ENCODE measurements at regions not wholly inside any gene's neighbourhood (a gene's known extent, or its start where the extent isn't known, plus 50 kb on each side); places are given as distances from the start of the nearest gene placed in this dataset.

DNA sequence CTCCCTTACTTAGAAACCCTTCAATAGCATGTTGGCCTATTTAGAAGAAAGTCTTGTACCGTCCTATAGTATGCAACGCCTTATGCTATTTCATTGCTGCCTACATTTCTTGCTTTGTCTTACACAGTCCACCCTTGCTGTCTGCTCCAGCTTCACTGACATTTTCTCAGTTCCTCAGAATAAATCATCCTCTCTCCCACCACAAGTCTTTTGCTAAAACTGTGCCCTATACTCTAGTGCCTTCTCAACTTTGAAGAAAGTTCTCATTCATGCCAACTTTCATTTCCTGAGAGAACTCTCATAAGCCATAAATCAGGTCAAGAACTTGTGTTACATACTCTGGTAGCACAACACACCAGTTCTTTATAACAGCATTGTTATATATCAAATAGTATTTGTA, 54.3 kb upstream of the COL3A1 start:
- Histone ChIP-seq H3K9ac (ENCODE audit: insufficient read depth, low read length) (no peak overlapping the region), H3K4me3 (replicated peaks in 1 of 4; ENCODE audit: control extremely low read depth in 1 of 4, insufficient read depth in 1 of 4, low read depth in 3 of 4, low read length in 4 of 4) (no peak overlapping the region), H3K4me2 (ENCODE audit: extremely low read depth, insufficient read depth, low read length) (no peak overlapping the region), H4K20me1 (ENCODE audit: control insufficient read depth, extremely low read depth, insufficient read depth, low read length) (no peaks in the 10 kb centered on the region), H3K36me3 (ENCODE audit: control insufficient read depth, insufficient read depth, low read length) (no peaks in the 10 kb centered on the region), H3K27ac (ENCODE audit: insufficient read depth, low read length) (no peak overlapping the region), H2AFZ (ENCODE audit: low read length) (no peak overlapping the region), H3K9me3 (ENCODE audit: control insufficient read depth, insufficient read depth, low read depth, low read length) (no peaks in the 10 kb centered on the region), H3K27me3 (ENCODE audit: control insufficient read depth, insufficient read depth, low read length) (no peaks in the 10 kb centered on the region), H3K4me1 (ENCODE audit: control insufficient read depth, extremely low read depth, insufficient read depth, low read length) (no peaks in the 10 kb centered on the region), H3K79me2 (ENCODE audit: control insufficient read depth, insufficient read depth, low read length) (no peaks in the 10 kb centered on the region)
- no peak for TF ChIP-seq EZH2 (IDR thresholded peaks at IDR 0.05; ENCODE audit: low read length, missing control alignments)
- TF ChIP-seq, protein P1, sequence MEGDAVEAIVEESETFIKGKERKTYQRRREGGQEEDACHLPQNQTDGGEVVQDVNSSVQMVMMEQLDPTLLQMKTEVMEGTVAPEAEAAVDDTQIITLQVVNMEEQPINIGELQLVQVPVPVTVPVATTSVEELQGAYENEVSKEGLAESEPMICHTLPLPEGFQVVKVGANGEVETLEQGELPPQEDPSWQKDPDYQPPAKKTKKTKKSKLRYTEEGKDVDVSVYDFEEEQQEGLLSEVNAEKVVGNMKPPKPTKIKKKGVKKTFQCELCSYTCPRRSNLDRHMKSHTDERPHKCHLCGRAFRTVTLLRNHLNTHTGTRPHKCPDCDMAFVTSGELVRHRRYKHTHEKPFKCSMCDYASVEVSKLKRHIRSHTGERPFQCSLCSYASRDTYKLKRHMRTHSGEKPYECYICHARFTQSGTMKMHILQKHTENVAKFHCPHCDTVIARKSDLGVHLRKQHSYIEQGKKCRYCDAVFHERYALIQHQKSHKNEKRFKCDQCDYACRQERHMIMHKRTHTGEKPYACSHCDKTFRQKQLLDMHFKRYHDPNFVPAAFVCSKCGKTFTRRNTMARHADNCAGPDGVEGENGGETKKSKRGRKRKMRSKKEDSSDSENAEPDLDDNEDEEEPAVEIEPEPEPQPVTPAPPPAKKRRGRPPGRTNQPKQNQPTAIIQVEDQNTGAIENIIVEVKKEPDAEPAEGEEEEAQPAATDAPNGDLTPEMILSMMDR (conservative IDR thresholded peaks at IDR 0.05 in 1 of 2, IDR thresholded peaks at IDR 0.05 in 1 of 2; ENCODE audit: low read depth in 1 of 2, low read length in 2 of 2) = no peak
- DNase-seq (ENCODE audit: low read depth in 2 of 2) = no peak

DNA sequence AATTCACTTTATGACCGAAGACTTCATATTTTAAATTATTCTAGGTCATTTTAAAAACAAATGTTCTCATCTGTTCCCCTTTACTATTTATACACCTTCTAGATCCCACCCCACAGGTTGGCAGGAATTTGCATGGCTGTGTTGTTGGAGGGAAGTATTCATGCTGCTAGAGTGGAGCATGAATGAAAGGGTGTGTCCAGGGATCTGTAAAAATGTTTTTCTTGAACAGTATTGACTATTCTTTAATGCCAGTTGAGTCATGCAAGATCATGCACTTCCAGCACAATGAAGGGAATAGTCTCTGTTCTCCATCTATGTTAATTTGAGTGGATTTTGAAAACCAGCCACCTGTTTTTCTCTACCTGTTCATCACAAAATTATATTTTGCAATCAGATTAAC, 52.0 kb upstream of the COL3A1 start:
- Histone ChIP-seq H3K79me2 (ENCODE audit: control insufficient read depth, insufficient read depth, low read length) (no peaks in the 10 kb centered on the region), H3K9ac (ENCODE audit: insufficient read depth, low read length) (no peak overlapping the region), H3K4me3 (replicated peaks in 1 of 4; ENCODE audit: control extremely low read depth in 1 of 4, insufficient read depth in 1 of 4, low read depth in 3 of 4, low read length in 4 of 4) (no peak overlapping the region), H3K27me3 (ENCODE audit: control insufficient read depth, insufficient read depth, low read length) (no peaks in the 10 kb centered on the region), H3K4me1 (ENCODE audit: control insufficient read depth, extremely low read depth, insufficient read depth, low read length) (no peaks in the 10 kb centered on the region), H3K9me3 (ENCODE audit: control insufficient read depth, insufficient read depth, low read depth, low read length) (no peaks in the 10 kb centered on the region), H3K4me2 (ENCODE audit: extremely low read depth, insufficient read depth, low read length) (no peak overlapping the region), H4K20me1 (ENCODE audit: control insufficient read depth, extremely low read depth, insufficient read depth, low read length) (no peaks in the 10 kb centered on the region), H3K27ac (ENCODE audit: insufficient read depth, low read length) (no peak overlapping the region), H3K36me3 (ENCODE audit: control insufficient read depth, insufficient read depth, low read length) (no peaks in the 10 kb centered on the region), H2AFZ (ENCODE audit: low read length) (no peak overlapping the region)
- TF ChIP-seq, protein P1 (conservative IDR thresholded peaks at IDR 0.05 in 1 of 2, IDR thresholded peaks at IDR 0.05 in 1 of 2; ENCODE audit: low read depth in 1 of 2, low read length in 2 of 2) = no peak
- TF ChIP-seq EZH2 (IDR thresholded peaks at IDR 0.05; ENCODE audit: low read length, missing control alignments) = no peak
- no peak for DNase-seq (ENCODE audit: low read depth in 2 of 2)
